SKM-1 (cell line): ENCODE measurements at regions not wholly inside any gene's neighbourhood (a gene's known extent, or its start where the extent isn't known, plus 50 kb on each side); places are given as distances from the start of the nearest gene placed in this dataset.

Experiments used
- DNase-seq: peaks from one replicate; lab custom pipeline; 2025; ENCODE audit not compliant: unreplicated experiment; lab: John Stamatoyannopoulos, UW

DNA sequence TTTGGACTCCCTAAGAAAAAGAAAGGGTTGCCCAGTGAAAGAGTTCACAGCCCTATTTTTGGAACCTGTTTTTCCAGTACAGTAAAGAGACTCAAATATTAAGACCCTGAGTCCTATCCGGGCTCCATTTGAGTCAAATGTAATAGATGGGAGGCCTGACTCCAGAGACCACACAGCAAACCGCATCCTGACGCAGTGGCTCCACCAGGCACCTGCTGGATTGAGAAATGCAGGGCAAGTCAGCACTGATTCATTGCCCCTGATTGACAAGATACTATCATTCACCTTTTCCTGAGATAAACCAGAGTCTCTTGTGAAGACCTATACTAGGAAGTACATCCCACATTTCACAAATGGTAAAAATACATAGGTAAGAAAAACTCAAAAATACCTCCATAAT is 715.7 kb upstream of the SOX9 start:
- no peak for DNase-seq

DNA sequence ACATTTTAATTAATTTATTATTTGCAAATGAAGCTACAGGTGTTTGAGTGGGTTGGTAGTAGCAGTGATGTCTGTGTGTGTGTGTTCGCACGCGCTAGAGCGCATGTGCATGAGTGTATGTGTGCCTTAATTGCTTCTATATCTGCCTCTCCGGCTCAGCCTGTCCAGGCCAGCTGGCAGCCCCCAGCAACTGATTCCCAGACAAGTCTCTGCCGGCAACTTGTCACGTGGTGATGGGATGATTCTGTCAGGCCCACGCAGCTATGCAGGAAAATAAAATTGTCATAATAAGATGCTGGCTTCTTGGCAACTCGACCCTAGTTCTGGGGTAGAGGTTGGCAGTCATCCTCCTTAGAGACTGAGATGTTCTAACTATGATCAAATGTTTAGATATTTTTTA is 712.8 kb upstream of the SOX9 start:
- no peak for DNase-seq

DNA sequence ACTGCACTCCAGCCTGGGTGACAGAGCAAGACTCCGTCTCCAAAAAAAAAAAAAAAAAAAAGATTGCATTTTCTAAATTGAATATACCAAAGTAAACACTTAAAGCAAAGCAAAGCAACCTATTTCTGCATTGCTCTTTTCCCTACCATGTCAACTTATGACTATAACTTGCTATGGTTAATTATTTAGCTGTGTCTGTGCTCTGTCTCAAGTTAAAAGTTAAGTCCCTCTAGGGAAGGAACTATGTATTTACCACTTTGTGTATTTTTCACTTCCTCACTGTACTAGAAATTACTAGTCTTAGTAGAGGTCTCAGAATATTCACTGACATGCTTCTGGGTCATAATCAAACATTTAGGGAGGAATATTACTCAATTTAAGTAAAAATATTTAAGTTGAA is 711.7 kb upstream of the SOX9 start:
- DNase-seq: no peak

GRCh38 chr17:71409712-71410111 is 711.1 kb upstream of the SOX9 start:
- no peak for DNase-seq

DNA sequence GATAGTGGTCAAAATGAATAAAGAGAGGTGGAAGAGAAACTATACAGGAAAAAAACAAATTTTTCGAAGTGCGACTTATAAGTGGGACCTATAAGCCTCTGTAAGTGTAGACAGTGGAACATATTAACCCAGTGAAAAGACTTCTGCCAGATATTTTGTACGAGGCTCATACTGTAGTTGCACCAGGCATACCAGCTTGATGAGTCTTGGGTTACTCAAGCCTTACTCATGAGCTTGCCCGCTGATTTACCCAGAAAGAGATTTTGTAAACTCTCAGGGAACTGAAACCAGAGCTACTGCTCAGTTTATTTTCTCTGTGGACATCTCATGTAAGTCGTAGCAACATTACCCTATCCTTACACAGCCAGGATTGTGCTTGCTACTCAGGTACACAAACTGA is 708.0 kb upstream of the SOX9 start:
- no peak for DNase-seq

- DNase-seq: no peak
Observed at GRCh38 chr17:71413935-71414334, 706.9 kb upstream of the SOX9 start.

GRCh38 chr17:71417142-71417541 is 703.7 kb upstream of the SOX9 start:
- no peak for DNase-seq

DNA sequence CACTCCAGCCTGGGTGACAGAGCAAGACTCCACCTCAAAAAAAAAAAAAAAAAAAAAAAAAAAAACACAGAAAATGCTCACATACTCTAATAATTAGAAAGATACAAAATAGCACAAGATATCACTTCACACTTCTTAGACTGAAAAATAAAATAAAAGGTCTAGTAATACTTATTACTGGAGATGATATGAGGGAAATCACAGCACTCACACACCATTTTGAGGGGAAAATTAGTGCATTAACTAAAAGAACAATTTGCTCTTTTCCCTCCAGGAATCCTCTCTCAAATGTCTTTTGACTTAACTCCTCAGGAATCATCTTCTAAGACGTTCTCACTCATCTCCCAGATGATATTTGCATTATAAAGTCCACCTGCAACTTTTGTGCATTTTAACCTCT is 697.9 kb upstream of the SOX9 start:
- DNase-seq: no peak

- DNase-seq: no peak
Observed at GRCh38 chr17:71423871-71424546, 696.8 kb upstream of the SOX9 start.

DNA sequence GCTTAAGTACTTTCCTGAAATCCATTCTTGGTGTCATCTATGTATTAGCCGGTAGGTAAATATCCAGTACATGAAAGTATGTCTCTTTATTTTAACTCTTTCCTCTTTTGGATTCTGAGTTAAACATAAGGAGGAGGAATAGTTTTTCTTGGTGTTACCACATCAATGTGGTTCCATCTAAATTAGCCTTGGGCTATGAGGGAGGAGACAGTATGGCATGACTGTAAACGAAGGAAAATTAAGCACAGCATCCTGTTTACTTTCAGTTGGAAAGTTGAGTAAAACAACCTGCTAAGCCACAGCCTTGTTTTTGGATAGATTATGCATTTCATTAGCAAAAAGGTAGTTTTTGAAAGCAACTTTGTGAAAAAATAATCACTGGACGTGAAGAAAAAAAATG is 693.0 kb upstream of the SOX9 start:
- DNase-seq: no peak

GRCh38 chr17:71428897-71429296 is 691.9 kb upstream of the SOX9 start:
- DNase-seq: no peak

DNA sequence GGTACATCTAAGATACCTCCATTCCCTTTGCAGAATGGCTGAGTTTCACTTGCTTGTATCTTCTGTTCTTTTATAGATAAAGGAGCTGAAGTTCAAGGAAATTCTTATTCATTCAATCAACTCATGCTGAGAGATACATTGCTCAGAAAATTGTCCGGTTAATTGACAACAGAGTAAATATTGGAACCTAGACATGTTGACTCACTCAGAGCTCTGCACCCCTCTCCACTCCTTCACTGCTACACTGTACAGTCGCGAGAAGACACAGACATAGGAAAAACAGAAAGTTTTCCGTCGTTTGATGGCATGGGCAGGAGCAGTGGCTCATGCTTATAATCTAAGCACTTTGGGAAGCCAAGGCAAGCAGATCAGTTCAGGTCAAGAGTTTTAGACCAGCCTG is 690.5 kb upstream of the SOX9 start:
- no peak for DNase-seq

DNA sequence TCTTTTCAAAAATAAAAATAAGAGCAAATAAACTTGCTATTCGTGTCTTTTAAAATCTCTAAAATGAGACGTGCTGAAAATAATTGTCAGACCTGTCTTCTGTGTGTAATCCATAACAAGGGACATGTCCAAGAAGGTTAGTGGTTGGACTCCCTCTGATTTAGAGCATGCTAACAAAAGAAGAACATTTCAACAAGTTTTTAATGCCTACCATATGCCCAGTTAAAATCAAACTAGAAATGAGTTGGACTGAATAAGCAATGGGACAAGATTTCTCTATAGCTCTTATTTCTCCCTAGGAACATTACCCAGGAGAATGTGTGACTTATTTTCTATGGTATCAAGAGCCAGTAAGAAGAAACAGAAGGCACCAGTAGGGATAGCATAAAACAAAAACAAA is 689.7 kb upstream of the SOX9 start:
- no peak for DNase-seq

- no peak for DNase-seq
Observed at GRCh38 chr17:71432378-71433315, 688.2 kb upstream of the SOX9 start.

GRCh38 chr17:71434716-71435115 is 686.1 kb upstream of the SOX9 start:
- DNase-seq: no peak

GRCh38 chr17:71436479-71436878 is 684.3 kb upstream of the SOX9 start:
- DNase-seq: no peak

- no peak for DNase-seq
Observed at GRCh38 chr17:71437166-71437565, 683.7 kb upstream of the SOX9 start.

DNA sequence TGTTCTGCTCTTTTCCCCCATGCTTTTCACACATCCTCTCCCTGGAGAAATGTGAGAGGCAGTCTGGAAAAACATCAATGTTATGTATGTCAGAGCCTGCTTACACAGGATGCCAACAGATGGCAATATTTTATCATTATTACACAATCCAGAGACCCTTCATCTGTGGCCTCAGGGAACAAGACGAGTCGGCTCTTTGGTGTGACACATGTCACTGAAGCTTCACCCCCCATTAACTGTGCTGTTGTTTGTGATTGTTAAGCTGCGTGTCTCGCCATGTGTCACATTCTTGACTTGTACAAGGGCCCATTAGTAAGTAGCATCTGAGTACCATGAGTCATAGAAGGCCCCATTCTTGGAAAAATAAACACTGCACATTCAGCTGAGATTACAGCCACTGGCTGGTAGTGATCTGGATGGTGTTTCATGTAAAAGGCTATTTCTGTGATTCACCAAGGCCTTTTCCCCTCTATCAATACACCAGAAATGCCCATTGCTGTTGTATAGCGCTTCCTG is 682.1 kb upstream of the SOX9 start:
- DNase-seq: no peak

DNA sequence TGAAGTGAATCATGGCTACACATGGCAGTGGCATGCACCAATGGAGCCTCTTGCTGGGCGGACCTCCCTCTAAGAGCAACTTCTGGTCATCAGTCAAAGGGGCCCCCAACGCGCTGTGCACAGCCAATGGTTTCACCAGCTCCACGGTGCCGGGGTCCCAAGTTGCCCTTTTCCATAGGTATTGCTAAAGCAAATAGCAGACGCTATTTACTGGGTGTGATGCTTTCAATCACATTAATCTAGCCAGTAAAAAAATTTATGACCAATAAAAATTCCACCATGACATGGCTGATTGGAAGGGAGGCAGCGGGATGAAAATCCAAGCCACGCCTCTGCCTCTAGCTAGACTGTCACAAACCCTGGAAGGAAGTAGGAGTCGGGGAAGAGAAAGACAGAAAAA is 680.3 kb upstream of the SOX9 start:
- no peak for DNase-seq

DNA sequence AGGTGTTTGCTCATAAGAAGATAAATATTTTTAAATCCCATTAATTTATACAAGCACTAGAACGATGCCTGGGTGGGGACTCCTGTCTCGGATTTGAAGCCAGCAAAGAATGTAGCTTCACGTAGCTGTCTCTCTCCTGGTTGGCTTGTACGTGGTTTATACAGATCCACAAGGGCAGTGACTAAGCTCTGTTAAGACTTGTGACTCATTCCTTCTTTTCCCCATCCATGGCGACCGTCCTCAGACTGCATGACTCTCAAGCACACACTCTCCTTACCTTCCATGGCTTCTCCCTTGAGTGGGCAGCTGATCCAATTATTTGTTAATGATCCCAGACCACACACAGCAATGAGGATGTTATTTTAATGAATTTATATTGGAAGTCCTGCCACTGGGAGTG is 679.7 kb upstream of the SOX9 start:
- DNase-seq: no peak

GRCh38 chr17:71444078-71444477 is 676.7 kb upstream of the SOX9 start:
- DNase-seq: no peak
